Stimulated activated CD4-positive, alpha-beta T cell treated with anti-CD3 and anti-CD28 coated beads, Interleukin-4, amount 100 ng/mL, for 48 hours (primary cell): ENCODE measurements at regions not wholly inside any gene's neighbourhood (a gene's known extent, or its start where the extent isn't known, plus 50 kb on each side); places are given as distances from the start of the nearest gene placed in this dataset.

Experiments
- DNase-seq, 2 donors: peaks; one replicate each; pipeline ENCODE4 v3.0.0-alpha.2; 2020; ENCODE audit warnings: low read depth in 2 of 2

- DNase-seq, result no peak
These were observed 98.4 kb upstream of the PFN2 start for GRCh38 chr3:150069154-150069527.

- DNase-seq, result no peak
These were observed 97.9 kb upstream of the PFN2 start for GRCh38 chr3:150068440-150069153.

- DNase-seq, result no peak
These were observed 96.9 kb upstream of the PFN2 start for GRCh38 chr3:150067561-150067960.

DNA sequence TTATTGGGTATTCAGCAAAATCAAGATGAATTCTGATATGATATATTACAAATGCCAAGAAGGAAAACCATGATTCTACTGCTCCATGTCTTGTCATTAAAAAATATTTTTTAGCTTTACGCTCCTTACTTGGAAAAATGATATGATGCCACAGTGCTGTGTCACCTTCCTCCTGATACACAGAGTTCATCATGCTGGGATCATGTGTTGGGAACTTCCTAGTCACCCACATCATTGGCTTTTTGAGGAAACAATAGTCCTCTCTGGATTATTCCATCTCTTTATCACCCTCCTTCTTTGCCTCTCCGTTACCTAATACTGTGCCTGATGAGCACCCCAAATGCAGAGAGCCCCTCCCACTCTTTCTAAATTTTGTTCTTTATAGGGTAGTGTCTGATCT, 94.3 kb upstream of the PFN2 start:
- DNase-seq, result no peak

DNA sequence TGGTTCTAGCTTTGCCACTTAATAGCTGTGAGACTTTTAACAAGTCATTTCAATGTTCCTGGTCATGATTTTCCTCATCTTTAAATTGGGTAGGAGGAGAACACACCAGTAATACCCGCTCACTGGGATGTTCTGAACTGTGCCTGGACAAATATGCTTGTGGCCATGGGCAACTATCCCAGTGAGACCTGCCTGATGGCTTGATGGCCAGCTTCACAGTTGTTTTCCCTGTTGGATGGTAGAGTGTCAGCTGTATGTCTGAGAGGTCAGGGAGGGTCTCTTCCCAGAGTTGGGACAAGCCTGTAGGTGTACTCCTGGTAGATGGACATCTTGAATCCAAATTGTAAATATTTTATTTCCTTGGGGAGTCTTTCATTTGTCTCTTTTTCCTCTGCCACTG, 92.5 kb upstream of the PFN2 start:
- DNase-seq, result no peak

- no peak for DNase-seq
These were observed 91.8 kb upstream of the PFN2 start for GRCh38 chr3:150062492-150062891.

DNA sequence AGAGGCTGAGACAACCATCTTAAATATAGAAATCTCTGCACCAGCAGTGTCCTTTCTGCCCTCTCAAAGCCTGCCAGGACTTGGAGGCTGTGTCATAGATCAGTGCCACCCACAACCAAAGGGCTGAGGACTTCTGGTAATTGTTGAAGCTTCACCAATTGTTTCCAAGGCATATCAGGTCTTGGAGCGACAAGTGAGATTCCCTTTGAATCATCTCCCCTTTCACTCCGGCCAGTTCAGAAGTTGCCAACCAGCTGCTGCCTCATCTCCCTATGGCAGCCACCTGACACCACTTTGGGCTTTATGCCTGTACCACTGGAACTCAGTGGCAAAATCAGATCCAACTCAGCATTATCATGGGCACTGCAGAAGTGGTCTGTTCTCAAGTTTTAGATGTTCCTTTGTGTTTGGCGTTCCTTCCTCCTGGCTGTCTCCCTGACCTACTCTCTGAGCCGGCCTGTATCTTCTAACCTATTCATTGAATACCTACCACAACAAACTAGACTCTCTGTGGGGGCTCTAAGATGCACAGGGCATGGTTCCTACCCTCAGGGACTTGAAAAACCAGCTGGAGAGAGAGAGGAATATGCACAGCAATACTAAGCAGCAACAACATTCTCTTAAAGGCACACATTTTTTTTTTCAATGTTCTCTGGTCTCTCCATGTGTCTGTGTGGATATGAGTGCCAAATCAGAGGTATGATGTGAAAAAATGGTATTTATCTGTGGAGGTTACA, 90.8 kb upstream of the PFN2 start:
- DNase-seq, result no peak

GRCh38 chr3:150059729-150060128, 89.0 kb upstream of the PFN2 start:
- DNase-seq, result no peak

DNA sequence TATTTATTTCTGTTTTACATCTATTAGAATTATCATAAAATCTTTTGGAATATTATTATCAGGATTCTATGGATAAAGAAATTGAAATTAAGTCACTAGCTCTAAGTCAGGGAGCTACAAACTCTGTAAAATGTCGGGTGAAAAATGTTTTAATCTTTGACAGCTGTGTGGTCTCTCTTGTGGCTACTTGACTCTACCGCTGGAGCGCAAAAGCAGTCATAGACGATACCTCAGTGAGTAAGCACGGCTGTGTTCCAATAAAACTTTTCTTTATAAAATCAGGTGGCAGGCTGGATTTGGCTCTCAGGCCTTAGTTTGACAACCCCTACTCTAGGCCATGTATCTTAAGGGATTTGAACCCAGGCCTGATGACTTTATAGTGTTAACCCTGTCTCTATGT, 88.5 kb upstream of the PFN2 start:
- no peak for DNase-seq

- no peak for DNase-seq
These were observed 86.5 kb upstream of the PFN2 start for GRCh38 chr3:150057227-150057626.

DNA sequence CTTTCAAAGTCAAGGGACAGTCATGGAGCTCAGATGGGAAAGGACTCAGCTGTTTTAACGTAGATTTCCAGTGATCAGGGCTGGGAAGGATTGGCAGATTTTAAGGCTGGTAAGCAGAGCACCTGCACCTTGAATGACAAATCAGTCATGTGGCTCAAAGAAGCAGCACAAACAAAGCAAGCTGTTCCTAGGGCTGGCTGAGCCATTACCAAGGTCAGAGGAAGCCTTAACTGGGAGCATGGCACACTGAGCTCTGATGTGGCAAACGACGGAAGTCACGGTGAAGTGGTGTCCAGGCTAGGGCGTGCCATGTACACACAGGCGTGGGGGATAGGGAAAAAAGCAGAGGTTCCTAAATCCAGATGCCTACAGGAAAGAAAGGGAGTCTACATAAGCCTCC, 84.6 kb upstream of the PFN2 start:
- DNase-seq, result no peak

- no peak for DNase-seq
These were observed 83.9 kb upstream of the PFN2 start for GRCh38 chr3:150054635-150055034.

GRCh38 chr3:150050510-150050909, 79.8 kb upstream of the PFN2 start:
- no peak for DNase-seq

DNA sequence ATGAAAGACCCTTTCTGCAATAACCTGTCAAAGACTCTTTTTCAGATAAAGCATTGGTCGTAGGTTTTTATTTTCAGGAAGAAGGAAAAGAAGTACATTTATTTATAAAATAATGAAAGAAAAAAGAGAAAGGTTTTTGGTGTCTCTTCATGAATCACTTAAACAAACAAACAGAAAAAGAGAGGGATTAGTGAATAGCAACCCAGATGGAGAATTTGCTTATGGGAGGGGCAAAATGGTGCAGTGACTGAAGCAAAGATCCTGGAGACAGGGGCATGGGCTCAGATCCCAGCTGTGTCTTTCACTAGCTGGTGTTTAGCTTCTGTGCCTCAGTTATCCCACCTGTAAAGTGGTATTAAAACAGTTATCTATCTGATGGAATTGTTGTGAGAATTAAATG, 78.6 kb upstream of the PFN2 start:
- DNase-seq, result no peak

GRCh38 chr3:150041877-150042276, 71.2 kb upstream of the PFN2 start:
- DNase-seq, result no peak

- no peak for DNase-seq
These were observed 69.4 kb upstream of the PFN2 start for GRCh38 chr3:150040097-150040496.

DNA sequence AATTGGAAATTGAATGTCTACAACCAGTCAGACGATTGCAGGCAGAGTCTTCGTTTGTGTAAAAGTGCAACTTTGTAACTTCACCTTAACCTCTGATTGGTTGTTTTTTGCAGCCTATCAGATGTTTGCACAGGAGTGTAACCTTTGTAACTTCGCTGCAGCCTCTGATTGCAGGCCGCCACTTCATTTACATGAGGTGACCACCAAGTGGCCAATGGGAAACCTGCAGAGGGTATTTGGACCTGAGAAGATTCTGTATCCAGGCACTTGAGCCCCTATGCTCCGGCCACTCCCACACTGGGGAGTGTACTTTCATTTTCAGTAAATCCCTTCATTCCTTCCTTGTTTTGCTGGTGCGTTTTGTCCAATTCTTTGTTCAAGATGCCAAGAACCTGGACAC, 68.1 kb upstream of the PFN2 start:
- no peak for DNase-seq

DNA sequence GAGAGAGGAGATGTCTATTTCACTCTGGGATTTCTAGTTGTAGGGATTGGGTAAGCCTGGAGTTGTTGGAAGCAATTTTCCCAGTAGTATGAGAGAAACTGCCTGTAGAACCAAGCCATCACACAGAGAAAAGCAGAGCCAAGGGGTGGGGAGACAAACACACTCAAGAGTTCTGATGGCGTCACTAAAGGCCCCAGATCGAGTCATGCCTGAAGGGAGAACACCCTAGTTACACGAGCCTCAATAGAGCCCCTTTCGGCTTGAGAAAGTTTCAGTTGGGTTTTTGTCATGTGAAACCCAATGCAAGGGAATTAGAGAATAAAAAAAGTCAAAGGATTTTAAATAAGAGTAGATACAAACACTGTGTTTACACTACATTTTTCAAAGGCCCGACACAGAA, 66.1 kb upstream of the PFN2 start:
- DNase-seq, result no peak

DNA sequence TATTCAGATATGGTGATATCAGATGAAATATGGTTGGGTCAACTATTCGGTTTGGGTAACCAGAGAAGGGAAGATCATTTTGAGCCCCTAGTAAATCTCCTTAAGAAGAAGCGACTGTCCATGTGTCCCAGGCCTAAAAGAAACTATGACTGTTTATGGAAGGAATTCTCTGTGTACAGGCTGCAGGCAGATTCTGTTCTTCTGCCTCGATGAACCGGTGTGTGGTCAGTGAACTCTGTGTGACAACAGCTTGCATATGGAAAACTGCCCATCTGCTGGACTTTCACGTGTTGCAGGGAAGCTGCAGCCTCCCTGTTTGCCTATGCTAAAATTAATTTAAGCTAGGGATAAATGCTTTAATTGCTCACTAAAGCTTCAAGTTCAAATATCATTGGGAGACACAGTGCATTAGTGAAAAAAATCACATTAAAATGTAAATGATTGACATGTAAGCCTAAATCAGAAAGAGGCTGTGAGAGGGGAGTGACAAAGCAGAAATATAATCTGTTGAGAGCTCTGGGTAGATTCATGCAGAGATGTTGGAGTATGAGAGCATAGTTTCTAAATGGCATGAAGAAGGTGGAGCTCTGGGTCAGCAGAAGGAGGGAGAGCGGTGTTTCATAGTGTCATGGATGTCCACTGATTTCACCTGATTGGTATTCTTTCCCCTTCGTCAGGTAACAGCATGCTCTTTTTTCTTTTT, 65.4 kb upstream of the PFN2 start:
- no peak for DNase-seq

DNA sequence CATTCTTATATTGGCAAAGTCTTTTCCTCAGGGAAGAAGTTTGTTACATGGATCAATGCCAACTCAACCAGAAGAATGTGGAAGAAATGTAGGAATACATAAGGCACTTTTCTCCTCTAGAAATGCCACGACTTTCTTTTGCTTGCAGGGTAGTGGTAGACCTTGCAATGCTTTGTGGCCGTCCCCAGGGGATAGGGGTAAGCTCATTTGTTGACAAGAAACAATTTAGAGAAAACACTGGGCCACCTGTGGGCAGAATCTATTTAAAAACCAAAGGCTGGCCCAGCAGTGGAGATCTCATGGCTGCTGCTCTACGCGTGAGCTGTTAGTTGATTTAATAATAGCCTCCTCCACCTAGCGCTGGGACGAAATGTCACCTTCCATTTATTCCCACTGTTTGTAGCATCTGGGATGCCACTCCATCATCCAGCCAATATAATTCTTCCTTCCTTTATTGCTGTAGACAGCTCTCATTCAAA, 64.6 kb upstream of the PFN2 start:
- DNase-seq, result no peak

DNA sequence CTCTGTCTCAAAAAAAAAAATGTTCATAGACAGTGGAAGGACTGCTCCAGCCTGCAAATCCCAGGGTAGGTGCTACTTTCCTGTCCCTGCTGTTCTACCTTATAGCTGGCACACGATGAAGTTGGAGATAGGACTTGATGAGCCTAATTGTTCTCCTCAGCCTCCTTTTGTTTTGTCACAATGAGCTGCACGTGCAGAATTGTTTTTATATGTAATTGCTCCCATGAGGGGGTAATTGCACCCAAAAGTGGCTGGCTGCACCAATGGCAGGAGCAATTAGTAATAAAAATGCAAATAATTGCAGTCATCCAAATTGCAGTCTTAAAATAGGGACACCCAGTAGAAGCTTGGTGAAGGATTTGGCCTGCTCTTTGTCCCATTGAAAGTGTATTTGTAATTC, 63.0 kb upstream of the PFN2 start:
- DNase-seq, result no peak

DNA sequence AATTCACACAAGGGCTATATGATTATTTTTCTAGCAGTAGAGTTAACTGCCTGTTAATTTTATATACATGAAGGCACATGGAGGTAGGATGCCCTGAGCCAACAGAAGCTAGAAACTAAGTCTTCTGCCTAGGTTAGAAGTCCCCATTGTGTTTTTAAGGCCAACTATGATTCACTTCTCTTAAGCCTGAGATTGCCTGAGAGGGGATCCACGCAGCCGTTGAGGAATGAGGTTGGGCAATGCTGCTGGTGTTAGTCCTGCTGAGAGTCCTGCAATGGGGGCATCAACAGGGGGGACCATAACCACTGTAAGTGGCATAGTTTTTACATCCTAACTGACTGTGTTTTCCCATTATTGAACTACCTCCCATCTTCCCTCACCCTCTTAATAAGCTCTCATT, 60.1 kb upstream of the PFN2 start:
- no peak for DNase-seq

DNA sequence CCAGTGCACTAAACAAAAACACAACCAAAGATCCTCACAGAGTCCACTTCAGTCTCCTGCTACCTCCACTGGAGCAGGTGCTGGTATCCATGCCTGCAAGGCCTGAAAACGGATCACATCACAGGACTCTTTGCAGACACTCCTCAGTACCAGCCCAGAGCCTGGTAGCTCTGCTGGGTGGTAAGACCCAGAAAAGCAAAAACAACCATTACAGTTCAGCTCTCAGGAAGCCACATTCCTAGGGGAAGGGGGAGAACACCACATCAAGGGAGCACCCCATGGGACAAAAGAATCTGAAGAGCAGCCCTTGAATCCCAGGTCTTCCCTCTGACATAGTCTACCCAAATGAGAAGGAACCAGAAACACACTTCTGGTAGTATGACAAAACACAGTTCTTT, 52.5 kb upstream of the PFN2 start:
- no peak for DNase-seq
